ENCODE measurements at regions not wholly inside any gene's neighbourhood (a gene's known extent, or its start where the extent isn't known, plus 50 kb on each side); places are given as distances from the start of the nearest gene placed in this dataset.

DNA sequence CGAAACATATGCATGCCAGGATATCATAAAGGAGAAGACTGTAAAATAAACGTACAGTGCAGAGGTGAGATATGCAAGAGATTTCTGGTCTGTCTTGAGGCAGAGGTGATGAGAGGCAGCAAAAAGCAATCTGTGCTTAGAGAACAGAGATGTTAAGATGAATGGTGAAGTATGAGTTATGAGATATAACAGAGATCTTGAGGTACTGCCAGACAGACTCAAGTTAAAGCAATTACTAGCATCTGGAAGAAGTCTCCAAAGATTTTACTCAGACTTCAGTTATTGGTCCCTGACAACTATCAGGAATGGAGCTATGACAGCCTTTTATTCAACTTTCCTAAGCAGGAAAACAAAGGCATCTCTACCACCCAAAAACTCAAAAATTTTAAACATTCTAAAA, 122.8 kb upstream of the DST start:
- DNase-seq = no peak

- DNase-seq = peak; percentile 61 to 64
Observed at GRCh38 chr6:56764081-56764566, 121.4 kb upstream of the DST start.

- no peak for DNase-seq
Observed at GRCh38 chr6:56761651-56762050, 119.0 kb upstream of the DST start.

GRCh38 chr6:56760842-56761241, 118.2 kb upstream of the DST start:
- DNase-seq = no peak

DNA sequence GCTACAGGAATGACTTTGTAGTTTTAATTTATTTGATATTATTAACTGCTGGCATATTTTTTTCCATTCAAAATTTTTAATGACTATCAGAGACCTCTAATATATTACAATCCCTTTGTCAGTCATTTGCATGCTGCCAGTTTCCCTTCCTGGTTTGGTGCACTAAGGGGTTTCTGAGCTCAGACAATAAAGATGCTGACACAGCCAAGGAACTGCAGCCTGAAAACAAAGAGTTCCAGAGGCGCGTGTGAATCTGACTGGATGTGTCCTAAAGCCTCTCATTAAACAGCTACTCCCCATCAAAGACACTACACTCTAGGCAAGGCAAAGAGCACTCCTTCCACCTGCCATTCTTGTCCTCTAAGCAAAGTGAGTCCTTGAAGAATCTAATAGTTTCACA, 116.8 kb upstream of the DST start:
- DNase-seq = no peak

GRCh38 chr6:56758553-56758952, 115.9 kb upstream of the DST start:
- no peak for DNase-seq

DNA sequence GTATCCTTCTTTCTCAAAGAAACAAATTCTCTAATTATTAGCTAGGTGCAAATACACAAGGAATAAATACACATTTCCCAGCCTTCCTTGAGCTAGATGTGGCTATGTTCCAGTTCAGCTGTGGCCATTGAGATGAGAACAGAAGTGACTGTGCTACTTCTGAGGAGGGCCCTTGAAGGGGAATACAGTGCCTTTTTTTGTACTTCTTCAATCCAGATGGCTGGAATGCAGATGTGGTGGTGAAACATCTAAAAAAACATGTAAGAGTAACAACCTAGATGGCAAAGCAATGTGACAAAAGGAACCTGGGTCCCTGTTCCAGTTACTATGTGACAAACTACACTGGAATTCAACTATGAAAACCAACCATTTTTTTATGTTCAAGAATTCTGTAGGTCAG, 115.4 kb upstream of the DST start:
- DNase-seq = no peak

- peak; percentile 60 to 73 for DNase-seq
Observed at GRCh38 chr6:56757588-56757984, 114.9 kb upstream of the DST start.

DNA sequence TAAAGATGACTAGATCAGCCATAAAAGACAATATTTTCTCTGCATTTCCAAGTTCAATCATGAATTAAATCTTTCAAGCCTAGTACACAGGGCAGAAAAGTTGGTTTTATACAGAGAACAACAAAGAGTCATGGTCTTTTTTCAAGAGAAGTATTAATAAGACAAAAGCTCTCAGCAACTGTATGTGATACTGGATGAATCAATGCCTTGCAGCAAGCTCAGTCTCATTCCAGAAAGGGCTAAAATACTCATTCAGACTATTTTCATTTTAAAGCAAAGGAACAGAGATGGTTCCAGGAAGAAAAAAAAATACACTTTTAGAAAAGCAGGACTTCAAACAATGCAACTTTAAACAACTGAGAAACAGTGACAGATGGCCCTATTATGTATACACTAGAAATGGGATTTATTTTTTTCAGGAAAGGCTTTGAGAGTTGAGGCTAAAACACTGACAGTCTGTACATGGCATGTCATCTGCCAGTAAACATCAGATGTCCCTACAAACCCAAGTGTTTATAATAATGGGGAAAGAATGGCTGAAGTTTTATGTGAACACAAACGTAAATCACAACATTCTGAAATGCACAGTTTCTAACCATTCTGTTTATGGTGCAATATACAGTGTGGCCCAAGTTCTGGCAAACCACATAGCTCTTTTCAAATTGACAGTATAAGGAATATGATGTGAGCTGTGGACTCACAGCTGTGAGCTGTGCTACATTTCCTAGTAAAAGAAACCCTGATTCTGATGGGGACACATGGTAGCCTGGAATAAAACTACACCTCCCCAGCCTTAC, 114.3 kb upstream of the DST start:
- DNase-seq = no peak

DNA sequence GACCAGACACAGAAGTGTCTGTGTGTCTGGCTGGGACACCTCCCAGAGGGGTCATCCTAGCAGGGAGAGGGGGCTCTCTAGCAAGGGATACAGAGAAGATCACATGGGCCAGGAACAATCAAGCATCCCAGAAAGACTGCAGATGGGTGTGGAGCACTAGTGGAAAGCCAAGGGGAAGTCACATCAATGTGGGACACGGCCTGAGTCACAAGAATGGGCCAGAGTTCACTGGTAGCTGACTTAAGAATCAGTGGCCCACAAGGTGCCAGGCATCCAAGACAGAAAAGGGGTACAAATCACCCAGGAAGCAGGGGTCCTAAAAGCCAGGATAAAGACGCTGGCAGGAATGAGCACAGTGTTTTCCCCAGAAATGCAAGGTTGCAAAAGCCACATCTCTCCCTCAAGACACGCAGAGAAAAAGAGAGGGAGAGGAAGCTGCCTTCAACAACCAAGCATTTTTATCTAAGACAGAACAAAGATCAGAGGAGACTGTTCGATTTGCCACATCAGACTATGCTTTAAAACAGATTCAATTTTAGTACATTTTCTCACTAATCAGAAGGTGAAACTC, 113.6 kb upstream of the DST start:
- DNase-seq = no peak

GRCh38 chr6:56755040-56755439, 112.4 kb upstream of the DST start:
- no peak for DNase-seq

DNA sequence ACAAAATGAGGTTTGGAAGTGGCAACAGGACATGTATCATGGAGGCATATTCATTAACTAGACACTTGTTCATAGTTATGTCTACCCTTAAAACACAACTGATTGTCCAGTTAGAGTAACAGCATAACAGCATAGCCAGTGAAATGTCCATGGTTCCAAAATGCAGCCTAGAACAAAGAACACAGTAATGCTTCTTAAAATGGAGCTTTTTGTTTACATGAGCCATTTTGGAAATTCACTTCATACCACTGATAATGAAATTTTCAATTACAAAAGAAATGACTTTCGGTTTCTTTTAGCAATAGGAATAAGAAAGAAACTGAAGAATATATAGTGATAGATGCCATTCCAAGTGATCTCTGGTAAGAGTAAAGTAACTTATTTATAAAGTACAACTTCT, 111.1 kb upstream of the DST start:
- no peak for DNase-seq

GRCh38 chr6:56752534-56752933, 109.8 kb upstream of the DST start:
- DNase-seq = no peak

DNA sequence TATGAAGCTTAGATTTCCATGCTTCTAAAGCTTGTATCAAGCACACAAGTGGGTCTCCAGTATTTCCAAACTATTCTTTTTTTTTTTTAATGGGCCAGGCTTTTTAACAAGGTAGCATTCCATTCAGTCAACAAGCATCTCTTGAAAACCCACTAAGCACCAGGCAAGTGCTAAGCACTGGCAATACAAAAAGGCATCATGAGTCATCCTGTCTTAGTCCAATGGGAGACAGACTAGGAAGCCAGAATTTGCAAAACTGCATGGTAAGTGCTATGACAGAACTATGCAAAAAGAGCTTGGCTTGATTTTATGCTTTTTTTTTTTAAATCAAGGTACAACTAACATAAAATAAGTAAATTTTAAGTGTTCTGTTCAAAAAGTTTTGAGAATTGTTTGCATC, 109.3 kb upstream of the DST start:
- no peak for DNase-seq

DNA sequence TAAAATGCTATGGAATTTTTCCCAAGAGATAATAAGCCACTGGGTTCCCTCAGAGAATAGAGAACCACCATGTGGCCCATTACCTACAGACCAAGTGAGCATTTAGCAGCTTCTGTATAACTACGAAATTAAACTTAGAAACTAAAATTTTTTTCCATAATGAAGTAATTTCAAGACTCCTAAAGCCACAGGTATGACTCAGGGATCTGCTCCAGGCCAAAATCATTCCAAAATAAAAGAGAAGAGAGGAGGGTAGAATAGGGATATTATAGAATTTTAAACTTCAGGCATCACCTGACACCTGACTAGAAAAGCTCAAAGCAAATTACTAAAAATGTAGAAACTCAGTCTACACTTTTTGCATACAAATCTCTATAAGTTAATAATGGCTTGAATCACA, 108.9 kb upstream of the DST start:
- DNase-seq = no peak

- no peak for DNase-seq
Observed at GRCh38 chr6:56750686-56751085, 108.0 kb upstream of the DST start.

- DNase-seq = no peak
Observed at GRCh38 chr6:56749632-56750151, 107.0 kb upstream of the DST start.

DNA sequence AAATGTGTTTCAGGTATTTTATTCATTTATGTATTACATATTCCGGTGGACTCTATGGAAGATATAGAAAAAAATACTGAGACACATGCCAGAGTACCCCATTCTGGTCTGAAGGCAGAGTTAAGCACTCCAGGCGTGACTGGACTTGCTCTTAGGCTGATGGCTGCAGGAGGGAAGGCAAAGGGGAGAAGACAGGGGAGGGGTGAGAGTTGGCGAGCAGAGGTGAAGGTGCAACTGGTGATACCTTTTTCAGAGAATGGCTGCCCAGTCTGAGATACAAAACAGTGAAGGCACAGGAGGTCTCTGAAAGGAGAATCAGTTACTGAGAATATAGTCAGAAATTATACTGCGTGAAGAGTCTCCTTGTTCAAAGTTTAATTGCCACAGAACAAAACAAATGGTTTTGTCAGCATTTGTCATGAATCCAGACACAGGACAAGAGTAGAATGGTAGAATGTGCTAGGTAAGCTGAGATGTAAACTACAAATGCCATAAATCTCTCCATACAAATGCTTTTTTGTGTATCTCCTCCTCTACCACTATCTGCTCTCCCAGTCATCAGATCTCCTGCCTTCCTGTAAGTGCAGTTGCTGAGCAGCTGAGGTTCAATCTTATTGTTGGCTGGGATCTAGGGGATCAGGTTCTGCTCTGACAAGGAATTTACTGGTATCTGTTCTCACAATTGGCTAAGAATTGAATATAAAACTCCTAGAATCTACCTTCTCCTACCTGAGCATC, 104.2 kb upstream of the DST start:
- DNase-seq = no peak

DNA sequence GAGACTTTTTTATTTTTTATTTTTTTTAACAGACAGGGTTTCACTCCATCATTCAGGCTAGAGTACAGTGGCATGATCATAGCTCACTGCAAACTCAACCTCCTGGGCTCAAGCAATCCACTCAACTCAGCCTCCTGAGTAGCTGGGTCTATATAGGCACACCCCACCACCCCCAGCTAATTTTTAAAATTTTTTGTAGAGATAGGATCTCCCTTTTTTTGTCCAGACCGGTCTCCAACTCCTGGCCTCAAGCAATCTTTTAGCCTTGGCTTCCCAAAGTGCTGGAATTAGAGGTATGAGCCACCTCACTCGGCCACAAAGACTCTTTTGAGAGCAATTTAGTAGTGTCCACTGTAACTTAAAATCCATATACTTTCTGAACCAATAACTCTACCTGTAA, 103.3 kb upstream of the DST start:
- no peak for DNase-seq

- DNase-seq = no peak
Observed at GRCh38 chr6:56745081-56745480, 102.4 kb upstream of the DST start.

- no peak for DNase-seq
Observed at GRCh38 chr6:56744528-56744927, 101.8 kb upstream of the DST start.

DNA sequence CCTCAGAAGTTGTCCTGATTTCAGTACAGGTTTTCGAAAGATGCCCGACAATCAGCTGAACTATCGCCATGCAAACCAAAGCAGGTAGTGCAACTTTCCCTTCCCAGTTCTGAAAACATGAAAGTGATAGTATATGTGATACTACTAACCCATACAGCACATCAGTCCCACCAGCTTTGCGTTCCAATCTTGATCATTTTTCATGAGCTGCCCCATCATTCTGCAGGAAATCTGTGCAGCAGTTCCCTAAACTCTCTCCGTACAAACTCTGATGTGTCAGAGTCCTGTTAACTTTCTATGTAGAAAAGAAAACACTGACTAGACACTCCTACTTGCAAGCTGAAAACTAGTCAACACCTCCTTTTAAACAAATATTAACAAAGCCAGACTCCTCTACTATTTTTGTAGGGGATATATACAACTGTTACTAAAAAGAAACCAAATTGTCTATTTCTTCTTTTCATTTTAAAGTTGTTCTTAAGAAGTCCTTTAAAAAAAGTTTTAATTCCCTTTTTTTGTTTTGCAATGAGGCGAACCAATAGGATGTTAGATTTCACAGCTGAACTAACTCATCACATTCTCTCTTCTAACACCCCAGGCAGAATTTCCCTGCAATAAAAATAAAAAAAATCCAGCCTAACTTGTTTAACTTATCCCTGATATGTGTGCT, 99.6 kb upstream of the DST start:
- DNase-seq = peak in 1 of 2 experiments; percentile 7

DNA sequence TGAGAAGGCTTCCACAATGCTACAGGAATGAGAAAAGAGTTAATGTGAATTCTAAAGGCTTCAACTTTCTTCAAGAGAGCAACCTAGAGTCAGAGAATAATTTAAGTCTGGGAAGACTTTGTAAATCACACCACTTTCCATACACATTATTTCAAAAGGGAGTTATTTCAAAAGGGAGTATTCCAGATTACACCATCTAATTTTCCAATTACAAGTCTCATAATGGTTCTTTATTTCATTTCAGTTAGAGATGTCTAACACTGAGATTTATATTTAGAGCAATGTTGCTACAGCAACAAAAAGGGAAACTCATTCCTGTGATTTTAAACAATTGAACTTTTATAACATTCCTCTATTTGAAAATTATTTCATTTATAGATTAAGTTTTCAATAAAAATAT, 98.8 kb upstream of the DST start:
- DNase-seq = no peak

Measured in AML-193 (cell line).